MCF 10A (cell line): ENCODE measurements at regions not wholly inside any gene's neighbourhood (a gene's known extent, or its start where the extent isn't known, plus 50 kb on each side); places are given as distances from the start of the nearest gene placed in this dataset.

Source experiments
- BruUV-seq: library from RNA; stranded (reverse); fragments of 400-500 nt; replicated peaks from 2 replicates; lab custom pipeline; 2021; lab: Mats Ljungman, UMichigan
- CTCF ChIA-PET: fragments of 300-600 bp; sonication (Branson Sonifier 250); formaldehyde crosslinking; extraction: SDS; loops from one replicate; lab custom pipeline; 2021; ENCODE audit warnings: antibody characterized with exemption, inconsistent platforms; lab: Yijun Ruan, JAX
- POLR2A ChIA-PET: fragments of 300-600, 350-650 bp; sonication (Branson Sonifier 250); formaldehyde crosslinking; extraction: SDS; loops from one replicate; lab custom pipeline; 2020; ENCODE audit warnings: antibody characterized with exemption, inconsistent platforms; lab: Yijun Ruan, JAX
- DNase-seq: peaks from one replicate; pipeline ENCODE4 v3.0.0-alpha.2; 2018; ENCODE audit not compliant: unreplicated experiment
- H3K27ac Mint-ChIP-seq: one replicate; pipeline ENCODE4 v1.8.0; 2022; ENCODE audit warnings: mild to moderate bottlenecking, low read depth, mixed read lengths; ENCODE audit not compliant: unreplicated experiment
- H3K27me3 Mint-ChIP-seq: one replicate; pipeline ENCODE4 v1.8.0; 2022; ENCODE audit warnings: mixed read lengths; ENCODE audit not compliant: insufficient read depth, unreplicated experiment
- H3K36me3 Mint-ChIP-seq: one replicate; pipeline ENCODE4 v1.8.0; 2022; ENCODE audit warnings: mild to moderate bottlenecking, moderate library complexity, mixed read lengths; ENCODE audit not compliant: insufficient read depth, unreplicated experiment
- H3K4me1 Mint-ChIP-seq: one replicate; pipeline ENCODE4 v1.8.0; 2022; ENCODE audit warnings: mixed read lengths; ENCODE audit not compliant: insufficient read depth, unreplicated experiment
- H3K4me3 Mint-ChIP-seq: one replicate; pipeline ENCODE4 v1.8.0; 2022; ENCODE audit warnings: mild to moderate bottlenecking, moderate library complexity, mixed read lengths; ENCODE audit not compliant: unreplicated experiment
- H3K9me3 Mint-ChIP-seq: one replicate; pipeline ENCODE4 v1.8.0; 2022; ENCODE audit warnings: mixed read lengths; ENCODE audit not compliant: unreplicated experiment
- intact Hi-C: fragments of 100-400 bp; cut with micrococcal nuclease; formaldehyde crosslinking; loops from 2 replicates; pipeline ENCODE4 v1.14.1; 2022
- TF ChIP-seq, protein P1 (sequence below): fragments of 200-600 bp; IDR thresholded peaks from one replicate; pipeline ENCODE4 v1.8.0; 2022; ENCODE audit warnings: antibody characterized with exemption, mild to moderate bottlenecking; ENCODE audit not compliant: unreplicated experiment

DNA sequence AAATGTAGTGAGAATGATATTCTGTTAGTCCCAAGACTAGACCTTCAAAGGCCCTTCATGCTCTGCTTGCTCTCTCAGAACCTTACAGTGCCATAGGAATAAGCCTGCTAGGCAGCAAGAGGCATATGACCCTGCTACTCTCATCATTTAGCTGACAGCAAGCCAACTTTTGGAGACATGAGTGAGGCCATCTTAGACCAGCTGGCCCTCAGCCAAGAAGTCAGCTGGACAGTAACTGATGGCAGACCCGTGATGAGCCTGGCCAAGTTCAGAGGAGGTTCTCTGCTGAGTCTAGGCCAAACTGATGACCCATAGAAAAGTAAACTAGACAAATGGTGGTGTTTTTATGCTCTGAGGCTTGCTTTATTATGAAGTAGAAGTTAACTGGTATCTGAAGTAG, 82.6 kb downstream of the C18orf54 start:
- DNase-seq = no peak
- Mint-ChIP-seq H3K27me3 (peaks cover 16% of the 10 kb centered on the region), H3K4me3 (no peak overlapping the region), H3K4me1 (peaks cover 5% of the 10 kb centered on the region), H3K36me3 (no peaks in the 10 kb centered on the region), H3K27ac (no peak overlapping the region), H3K9me3 (no peaks in the 10 kb centered on the region)
- ChIA-PET POLR2A (no interaction called here), CTCF (no interaction called here)
- TF ChIP-seq, protein P1, sequence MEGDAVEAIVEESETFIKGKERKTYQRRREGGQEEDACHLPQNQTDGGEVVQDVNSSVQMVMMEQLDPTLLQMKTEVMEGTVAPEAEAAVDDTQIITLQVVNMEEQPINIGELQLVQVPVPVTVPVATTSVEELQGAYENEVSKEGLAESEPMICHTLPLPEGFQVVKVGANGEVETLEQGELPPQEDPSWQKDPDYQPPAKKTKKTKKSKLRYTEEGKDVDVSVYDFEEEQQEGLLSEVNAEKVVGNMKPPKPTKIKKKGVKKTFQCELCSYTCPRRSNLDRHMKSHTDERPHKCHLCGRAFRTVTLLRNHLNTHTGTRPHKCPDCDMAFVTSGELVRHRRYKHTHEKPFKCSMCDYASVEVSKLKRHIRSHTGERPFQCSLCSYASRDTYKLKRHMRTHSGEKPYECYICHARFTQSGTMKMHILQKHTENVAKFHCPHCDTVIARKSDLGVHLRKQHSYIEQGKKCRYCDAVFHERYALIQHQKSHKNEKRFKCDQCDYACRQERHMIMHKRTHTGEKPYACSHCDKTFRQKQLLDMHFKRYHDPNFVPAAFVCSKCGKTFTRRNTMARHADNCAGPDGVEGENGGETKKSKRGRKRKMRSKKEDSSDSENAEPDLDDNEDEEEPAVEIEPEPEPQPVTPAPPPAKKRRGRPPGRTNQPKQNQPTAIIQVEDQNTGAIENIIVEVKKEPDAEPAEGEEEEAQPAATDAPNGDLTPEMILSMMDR = no peak
- intact Hi-C loops = no loop called here
- BruUV-seq = no TSS peak

DNA sequence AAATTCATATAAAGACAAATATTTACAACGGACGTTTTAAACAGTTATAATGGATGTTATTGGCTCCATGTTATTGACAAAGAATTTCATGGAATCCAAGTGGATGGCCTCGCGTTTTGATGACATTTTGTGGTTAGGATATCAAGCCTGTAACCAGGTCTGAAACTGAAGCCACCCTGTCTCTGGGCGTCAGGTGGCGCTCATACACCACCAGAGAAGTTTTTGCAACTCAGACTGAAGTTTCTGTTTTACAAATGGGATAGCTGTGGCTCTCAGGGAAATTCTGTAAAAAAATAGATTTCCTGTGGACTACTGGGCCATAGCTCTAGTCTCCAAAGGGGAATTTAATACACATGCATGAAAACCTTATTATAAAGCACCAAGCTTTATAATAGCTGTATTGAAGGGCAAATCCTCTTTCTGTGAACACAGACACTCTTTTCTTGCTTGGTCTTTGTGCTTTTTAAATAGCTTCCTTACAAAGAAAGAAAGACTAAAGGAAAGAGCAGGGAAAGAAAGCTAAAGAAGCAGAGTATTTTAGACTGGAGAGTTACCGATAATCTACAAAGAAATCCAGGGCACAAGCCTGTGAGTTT, 86.7 kb downstream of the C18orf54 start:
- H3K27me3 Mint-ChIP-seq = no peaks in the 10 kb centered on the region
- no peak overlapping the region for H3K4me3 Mint-ChIP-seq
- H3K9me3 Mint-ChIP-seq = peaks cover 9% of the 10 kb centered on the region
- BruUV-seq = no TSS peak
- peak; percentile 71 for DNase-seq
- intact Hi-C loops = loop anchor here (1.0 to 2.0 kb wide), 4 partner anchors 114 to 539 kb away; no protein-coding TSS in a partner anchor
- TF ChIP-seq, protein P1 = peak; percentile 93
- peaks cover 5% of the 10 kb centered on the region for H3K4me1 Mint-ChIP-seq
- H3K36me3 Mint-ChIP-seq = no peaks in the 10 kb centered on the region
- H3K27ac Mint-ChIP-seq = no peak overlapping the region
- ChIA-PET POLR2A (interaction anchor here (0.6 to 1.0 kb wide), 4 partner anchors 163 to 245 kb away, joined by 3 to 4 read pairs (median 4); no protein-coding TSS in a partner anchor), CTCF (interaction anchor here (0.6 to 5.1 kb wide), 55 partner anchors 8 to 1414 kb away, joined by 3 to 82 read pairs (median 4); no protein-coding TSS in a partner anchor)

DNA sequence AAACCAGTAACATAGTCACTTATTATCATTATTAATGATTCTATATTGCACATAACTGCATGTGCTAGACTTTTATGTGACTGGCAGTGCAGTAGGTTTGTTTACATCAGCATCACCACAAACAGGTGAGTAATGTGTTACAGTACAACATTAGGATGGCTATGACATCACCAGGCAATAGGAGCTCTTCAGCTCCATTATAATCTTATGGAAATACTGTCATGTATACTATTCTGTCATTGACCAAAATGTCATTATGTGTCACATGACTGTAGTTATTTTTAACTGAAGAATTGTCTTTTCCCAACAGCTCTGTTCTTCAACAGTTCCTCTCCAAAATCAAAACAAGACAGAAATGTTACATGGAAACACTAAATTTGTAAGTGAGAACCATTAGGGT, 96.3 kb downstream of the C18orf54 start:
- Mint-ChIP-seq H3K9me3 (no peaks in the 10 kb centered on the region), H3K27me3 (no peaks in the 10 kb centered on the region), H3K4me3 (no peak overlapping the region), H3K27ac (no peak overlapping the region), H3K4me1 (no peaks in the 10 kb centered on the region), H3K36me3 (no peaks in the 10 kb centered on the region)
- no peak for DNase-seq
- ChIA-PET CTCF (interaction anchor here (0.8 to 3.4 kb wide), 6 partner anchors 9 to 530 kb away, joined by 3 to 19 read pairs (median 4); no protein-coding TSS in a partner anchor), POLR2A (no interaction called here)
- BruUV-seq = no TSS peak
- TF ChIP-seq, protein P1 = no peak
- intact Hi-C loops = no loop called here

DNA sequence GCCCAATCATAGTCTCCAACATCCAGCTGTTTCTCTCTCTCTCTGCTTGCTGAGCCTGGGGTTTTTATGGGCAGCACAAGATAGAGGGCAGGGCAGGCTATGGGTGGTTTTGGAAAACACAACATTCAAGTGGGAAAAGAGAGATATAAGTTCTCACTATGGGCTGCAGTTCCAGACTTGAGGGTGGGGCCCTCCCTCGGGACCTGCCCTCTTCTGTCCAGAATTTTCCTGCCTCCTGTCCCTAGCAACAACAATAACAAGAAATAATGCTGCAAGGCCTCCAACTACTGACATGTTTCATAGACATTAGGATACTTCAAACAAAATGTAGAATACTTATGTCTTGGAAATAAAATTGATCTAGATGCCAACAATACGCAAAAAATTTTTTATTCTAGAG, 107.8 kb downstream of the C18orf54 start:
- TF ChIP-seq, protein P1 = no peak
- ChIA-PET CTCF (interaction anchor here (1.0 kb wide), 1 partner anchor 21 kb away, joined by 3 read pairs; no protein-coding TSS in a partner anchor), POLR2A (interaction anchor here (0.6 kb wide), 1 partner anchor 172 kb away, joined by 3 read pairs; no protein-coding TSS in a partner anchor)
- H3K27me3 Mint-ChIP-seq = no peaks in the 10 kb centered on the region
- no peak for DNase-seq
- H3K4me3 Mint-ChIP-seq = no peak overlapping the region
- no peaks in the 10 kb centered on the region for H3K4me1 Mint-ChIP-seq
- no peaks in the 10 kb centered on the region for H3K9me3 Mint-ChIP-seq
- no peaks in the 10 kb centered on the region for H3K36me3 Mint-ChIP-seq
- BruUV-seq = no TSS peak
- intact Hi-C loops = no loop called here
- H3K27ac Mint-ChIP-seq = no peak overlapping the region
